ENCODE measurements at regions not wholly inside any gene's neighbourhood (a gene's known extent, or its start where the extent isn't known, plus 50 kb on each side); places are given as distances from the start of the nearest gene placed in this dataset.

DNA sequence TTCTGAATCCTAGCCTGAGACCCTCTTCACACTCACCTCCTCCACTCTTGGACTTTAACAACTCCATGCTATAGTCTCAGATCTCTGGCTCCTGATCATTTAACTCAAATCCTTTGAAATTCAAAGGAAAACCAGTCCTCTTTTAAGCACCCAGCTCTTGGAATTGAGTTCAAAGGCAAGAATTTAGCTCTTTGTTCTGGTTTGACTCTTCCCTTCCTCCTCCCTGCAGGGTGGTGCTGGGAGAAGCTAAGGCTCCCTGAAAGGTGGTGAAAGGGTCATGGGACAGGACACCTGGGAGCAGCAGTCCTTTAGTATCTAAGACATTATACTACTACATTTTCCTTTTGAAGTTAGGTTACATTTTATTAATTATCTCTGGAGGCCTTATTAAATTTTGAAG is 259.4 kb downstream of the CCSER2 start:
- TF ChIP-seq CTCF (conservative IDR thresholded peaks at IDR 0.05; ENCODE audit: low read depth, low read length) (no peak), POLR2A (IDR thresholded peaks at IDR 0.05; ENCODE audit: low read depth, low read length) (no peak), RAD21 (IDR thresholded peaks at IDR 0.05; ENCODE audit: low read length) (no peak), BHLHE40 (IDR thresholded peaks at IDR 0.05; ENCODE audit: low read depth, low read length) (no peak), MAFK (IDR thresholded peaks at IDR 0.05; ENCODE audit: low read depth, low read length) (no peak), MAZ (IDR thresholded peaks at IDR 0.05; ENCODE audit: borderline replicate concordance, low read depth, low read length) (no peak), RFX5 (IDR thresholded peaks at IDR 0.05; ENCODE audit: low read depth, low read length) (no peak), CEBPB (IDR thresholded peaks at IDR 0.05; ENCODE audit: low read depth, low read length) (no peak), RCOR1 (IDR thresholded peaks at IDR 0.05; ENCODE audit: insufficient replicate concordance, low read length) (no peak), ELK1 (IDR thresholded peaks at IDR 0.05; ENCODE audit: borderline replicate concordance, low read depth, low read length) (no peak), CHD1 (IDR thresholded peaks at IDR 0.05; ENCODE audit: low read depth, low read length) (no peak)
